LNCaP clone FGC (cell line): ENCODE measurements at regions not wholly inside any gene's neighbourhood (a gene's known extent, or its start where the extent isn't known, plus 50 kb on each side); places are given as distances from the start of the nearest gene placed in this dataset.

ENCODE experiments used
- DNase-seq: peaks from one replicate; pipeline ENCODE4 v3.0.0-alpha.2; 2011; ENCODE audit warnings: low read depth
- H3K4me3 ChIP-seq: 2 replicates; pipeline ENCODE4 v1.5.1; 2011; ENCODE audit warnings: mild to moderate bottlenecking, low read depth, low read length, control low read depth
- CTCF ChIP-seq: IDR thresholded peaks from 2 replicates; pipeline ENCODE4 v1.5.1; 2012; ENCODE audit warnings: mild to moderate bottlenecking; ENCODE audit not compliant: control insufficient read depth, insufficient read depth; ENCODE audit errors: extremely low read depth

DNA sequence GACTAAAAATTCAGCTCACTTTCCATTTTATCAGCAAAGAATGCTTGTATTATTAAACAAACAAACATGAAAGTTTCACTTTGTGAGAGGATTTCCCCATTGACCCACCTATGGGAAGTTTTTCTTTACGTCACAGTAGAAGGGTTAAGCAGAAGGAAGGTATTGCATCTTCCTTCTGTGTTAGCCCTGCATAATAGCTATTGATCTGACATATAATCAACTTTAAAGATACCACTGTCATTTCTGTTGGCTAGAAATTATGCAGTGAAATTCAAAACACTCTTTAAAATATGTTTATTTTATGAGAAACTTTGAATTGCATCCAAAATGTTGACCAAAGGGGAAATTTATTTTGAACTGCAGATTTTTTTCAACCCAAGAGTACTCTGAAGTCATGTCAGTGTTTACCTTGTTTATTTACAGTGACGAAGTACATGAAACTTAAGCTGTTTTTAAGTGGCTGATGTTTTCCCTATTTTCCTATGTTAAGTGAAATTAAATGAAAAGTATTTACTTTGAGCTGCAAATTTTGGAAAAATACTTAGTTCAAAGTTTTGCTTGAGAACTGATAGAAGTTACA lies 566.4 kb downstream of the ZEB2 start:
- no peak overlapping the region for H3K4me3 ChIP-seq
- no peak for TF ChIP-seq CTCF
- no peak for DNase-seq

DNA sequence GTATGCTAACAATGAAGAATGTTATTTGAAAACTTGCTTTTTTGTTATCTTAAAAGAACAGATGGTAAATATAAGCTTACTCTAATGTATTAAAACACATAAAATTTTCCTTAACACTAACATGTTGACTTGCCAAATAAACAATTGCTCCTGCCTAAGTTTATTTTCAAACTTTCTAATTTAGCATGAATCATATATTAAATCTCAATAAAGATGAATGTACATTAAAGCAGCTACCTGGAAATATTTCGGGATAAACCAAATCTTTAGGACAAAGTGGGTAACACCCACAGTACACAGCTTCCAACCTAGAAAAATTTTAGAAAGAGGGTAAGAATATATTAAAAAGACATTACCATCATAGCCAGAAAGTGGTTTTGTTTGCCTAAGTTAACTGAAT lies 567.4 kb downstream of the ZEB2 start:
- H3K4me3 ChIP-seq: no peak overlapping the region
- TF ChIP-seq CTCF: no peak
- DNase-seq: no peak

- TF ChIP-seq CTCF: no peak
- H3K4me3 ChIP-seq: no peak overlapping the region
- DNase-seq: no peak
Observed at GRCh38 chr2:143950704-143951103, 569.2 kb downstream of the ZEB2 start.

- no peak overlapping the region for H3K4me3 ChIP-seq
- no peak for TF ChIP-seq CTCF
- DNase-seq: no peak
Observed at GRCh38 chr2:143949121-143949848, 570.6 kb downstream of the ZEB2 start.

DNA sequence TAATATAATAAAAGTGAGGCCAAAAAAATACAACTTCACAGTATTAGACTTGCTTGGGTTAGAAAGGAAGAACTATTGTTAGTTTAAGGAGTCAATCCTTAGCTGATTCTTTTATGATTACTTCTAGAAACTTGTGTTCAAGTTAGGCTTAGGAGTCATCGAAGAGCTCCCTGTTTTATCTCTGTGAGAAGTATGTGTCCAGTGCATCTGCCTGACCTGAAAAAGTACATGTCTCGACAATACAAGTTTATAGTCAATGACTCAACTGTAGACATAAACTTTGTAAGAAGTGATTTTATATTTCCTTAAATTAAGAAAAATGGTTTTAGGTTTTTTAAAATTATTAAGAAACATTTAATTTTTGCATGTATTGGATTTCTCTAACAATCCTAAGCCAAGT lies 571.2 kb downstream of the ZEB2 start:
- no peak overlapping the region for H3K4me3 ChIP-seq
- TF ChIP-seq CTCF: no peak
- no peak for DNase-seq

- no peak for TF ChIP-seq CTCF
- H3K4me3 ChIP-seq: no peak overlapping the region
- DNase-seq: no peak
Observed at GRCh38 chr2:143946436-143947391, 573.2 kb downstream of the ZEB2 start.
